ENCODE measurements at regions not wholly inside any gene's neighbourhood (a gene's known extent, or its start where the extent isn't known, plus 50 kb on each side); places are given as distances from the start of the nearest gene placed in this dataset.
"Not testable (repeated sequence)": the region's sequence is repeated elsewhere in the genome, so short reads cannot be mapped to it uniquely, and the experiment has no call there.

DNA sequence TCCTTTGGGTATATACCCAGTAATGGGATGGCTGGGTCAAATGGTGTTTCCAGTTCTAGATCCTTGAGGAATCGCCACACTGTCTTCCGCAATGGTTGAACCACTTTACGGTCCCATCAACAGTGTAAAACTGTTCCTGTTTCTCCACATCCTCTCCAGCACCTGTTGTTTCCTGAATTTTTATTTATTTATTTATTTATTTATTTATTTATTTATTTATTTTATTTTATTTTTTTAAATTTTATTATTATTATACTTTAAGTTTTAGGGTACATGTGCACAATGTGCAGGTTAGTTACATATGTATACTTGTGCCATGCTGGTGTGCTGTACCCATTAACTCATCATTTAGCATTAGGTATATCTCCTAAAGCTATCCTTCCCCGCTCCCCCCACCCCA lies 456.0 kb downstream of the SEMA3D start:
- TF ChIP-seq SP1 (IDR thresholded peaks at IDR 0.05); ZNF384 (IDR thresholded peaks at IDR 0.05); ELF4 (IDR thresholded peaks at IDR 0.05); NFRKB (IDR thresholded peaks at IDR 0.05); ARNT (IDR thresholded peaks at IDR 0.05); LEF1 (IDR thresholded peaks at IDR 0.05; ENCODE audit: borderline replicate concordance); FOXM1 (IDR thresholded peaks at IDR 0.05; ENCODE audit: borderline replicate concordance); CTBP1 (IDR thresholded peaks at IDR 0.05; ENCODE audit: borderline replicate concordance); BHLHE40 (IDR thresholded peaks at IDR 0.05; ENCODE audit: borderline replicate concordance); TARDBP (IDR thresholded peaks at IDR 0.05); SUZ12 (IDR thresholded peaks at IDR 0.05): not testable (repeated sequence)

Data from HEK293T (cell line).